ENCODE measurements at regions not wholly inside any gene's neighbourhood (a gene's known extent, or its start where the extent isn't known, plus 50 kb on each side); places are given as distances from the start of the nearest gene placed in this dataset.
"Not testable (repeated sequence)": the region's sequence is repeated elsewhere in the genome, so short reads cannot be mapped to it uniquely, and the experiment has no call there.

- no peak for DNase-seq
- Histone ChIP-seq H3K4me3 (ENCODE audit: low read length) (no peak overlapping the region), H3K27ac (ENCODE audit: low read length) (no peak overlapping the region), H3K9me3 (ENCODE audit: control insufficient read depth, low read length) (no peaks in the 10 kb centered on the region), H3K27me3 (ENCODE audit: control insufficient read depth, insufficient read depth) (no peaks in the 10 kb centered on the region), H3K4me1 (ENCODE audit: control insufficient read depth, insufficient read depth, low read length) (no peaks in the 10 kb centered on the region)
- no peak for ATAC-seq
- intact Hi-C loops (cut with DNase I): no loop called here
- 53% methylated on average over 3 of the region's 3 CpGs for WGBS
Observed at GRCh38 chr3:67064105-67064504, 66.0 kb downstream of the KBTBD8 start.

- Histone ChIP-seq H3K27me3 (ENCODE audit: control insufficient read depth, insufficient read depth) (no peaks in the 10 kb centered on the region), H3K9me3 (ENCODE audit: control insufficient read depth, low read length) (no peaks in the 10 kb centered on the region), H3K27ac (ENCODE audit: low read length) (no peak overlapping the region), H3K4me3 (ENCODE audit: low read length) (no peak overlapping the region), H3K4me1 (ENCODE audit: control insufficient read depth, insufficient read depth, low read length) (no peaks in the 10 kb centered on the region)
- intact Hi-C loops (cut with DNase I): no loop called here
- 77% methylated on average over 4 of the region's 4 CpGs for WGBS
- ATAC-seq (no peak), DNase-seq (no peak)
Observed at GRCh38 chr3:67067251-67067650, 69.1 kb downstream of the KBTBD8 start.

- intact Hi-C loops (cut with DNase I); H3K4me1 ChIP-seq (ENCODE audit: control insufficient read depth, insufficient read depth, low read length); H3K27ac ChIP-seq (ENCODE audit: low read length); DNase-seq; H3K9me3 ChIP-seq (ENCODE audit: control insufficient read depth, low read length); H3K4me3 ChIP-seq (ENCODE audit: low read length); ATAC-seq; H3K27me3 ChIP-seq (ENCODE audit: control insufficient read depth, insufficient read depth): not testable (repeated sequence)
- 92% methylated on average over 2 of the region's 2 CpGs for WGBS
Observed at GRCh38 chr3:67072640-67073039, 74.5 kb downstream of the KBTBD8 start.

- no peaks in the 10 kb centered on the region for H3K4me1 ChIP-seq (ENCODE audit: control insufficient read depth, insufficient read depth, low read length)
- 89% methylated on average over 1 of the region's 1 CpG for WGBS
- H3K4me3 ChIP-seq (ENCODE audit: low read length): no peak overlapping the region
- H3K27ac ChIP-seq (ENCODE audit: low read length): no peak overlapping the region
- intact Hi-C loops (cut with DNase I): no loop called here
- ATAC-seq (no peak), DNase-seq (no peak)
- no peaks in the 10 kb centered on the region for H3K9me3 ChIP-seq (ENCODE audit: control insufficient read depth, low read length)
- no peaks in the 10 kb centered on the region for H3K27me3 ChIP-seq (ENCODE audit: control insufficient read depth, insufficient read depth)
Observed at GRCh38 chr3:67073812-67074211, 75.7 kb downstream of the KBTBD8 start.

GRCh38 chr3:67075295-67075694, 77.2 kb downstream of the KBTBD8 start:
- Histone ChIP-seq H3K27ac (ENCODE audit: low read length) (no peak overlapping the region), H3K27me3 (ENCODE audit: control insufficient read depth, insufficient read depth) (no peaks in the 10 kb centered on the region), H3K4me3 (ENCODE audit: low read length) (no peak overlapping the region), H3K4me1 (ENCODE audit: control insufficient read depth, insufficient read depth, low read length) (no peaks in the 10 kb centered on the region), H3K9me3 (ENCODE audit: control insufficient read depth, low read length) (no peaks in the 10 kb centered on the region)
- 84% methylated on average over 2 of the region's 2 CpGs for WGBS
- intact Hi-C loops (cut with DNase I): no loop called here
- DNase-seq: no peak
- no peak for ATAC-seq

- H3K9me3 ChIP-seq (ENCODE audit: control insufficient read depth, low read length): no peaks in the 10 kb centered on the region
- DNase-seq (no peak), ATAC-seq (no peak)
- no peaks in the 10 kb centered on the region for H3K4me1 ChIP-seq (ENCODE audit: control insufficient read depth, insufficient read depth, low read length)
- no peak overlapping the region for H3K27ac ChIP-seq (ENCODE audit: low read length)
- no peaks in the 10 kb centered on the region for H3K27me3 ChIP-seq (ENCODE audit: control insufficient read depth, insufficient read depth)
- 54% methylated on average over 2 of the region's 2 CpGs for WGBS
- intact Hi-C loops (cut with DNase I): no loop called here
- no peak overlapping the region for H3K4me3 ChIP-seq (ENCODE audit: low read length)
Observed at GRCh38 chr3:67076607-67077006, 78.5 kb downstream of the KBTBD8 start.

- Histone ChIP-seq H3K9me3 (ENCODE audit: control insufficient read depth, low read length) (no peaks in the 10 kb centered on the region), H3K4me1 (ENCODE audit: control insufficient read depth, insufficient read depth, low read length) (no peaks in the 10 kb centered on the region), H3K4me3 (ENCODE audit: low read length) (no peak overlapping the region), H3K27ac (ENCODE audit: low read length) (no peak overlapping the region), H3K27me3 (ENCODE audit: control insufficient read depth, insufficient read depth) (no peaks in the 10 kb centered on the region)
- DNase-seq (no peak), ATAC-seq (no peak)
- intact Hi-C loops (cut with DNase I): no loop called here
Observed at GRCh38 chr3:67077656-67078055, 79.5 kb downstream of the KBTBD8 start.

- intact Hi-C loops (cut with DNase I): no loop called here
- WGBS: 90% methylated on average over 4 of the region's 4 CpGs
- Histone ChIP-seq H3K4me1 (ENCODE audit: control insufficient read depth, insufficient read depth, low read length) (no peaks in the 10 kb centered on the region), H3K27me3 (ENCODE audit: control insufficient read depth, insufficient read depth) (no peaks in the 10 kb centered on the region), H3K4me3 (ENCODE audit: low read length) (no peak overlapping the region), H3K27ac (ENCODE audit: low read length) (no peak overlapping the region), H3K9me3 (ENCODE audit: control insufficient read depth, low read length) (no peaks in the 10 kb centered on the region)
- ATAC-seq (no peak), DNase-seq (no peak)
Observed at GRCh38 chr3:67082533-67083024, 84.5 kb downstream of the KBTBD8 start.

- no peak overlapping the region for H3K27ac ChIP-seq (ENCODE audit: low read length)
- no peaks in the 10 kb centered on the region for H3K4me1 ChIP-seq (ENCODE audit: control insufficient read depth, insufficient read depth, low read length)
- no peaks in the 10 kb centered on the region for H3K9me3 ChIP-seq (ENCODE audit: control insufficient read depth, low read length)
- H3K4me3 ChIP-seq (ENCODE audit: low read length): no peak overlapping the region
- no peak for ATAC-seq
- intact Hi-C loops (cut with DNase I): no loop called here
- 41% methylated on average over 1 of the region's 1 CpG for WGBS
- no peak for DNase-seq
- no peaks in the 10 kb centered on the region for H3K27me3 ChIP-seq (ENCODE audit: control insufficient read depth, insufficient read depth)
Observed at GRCh38 chr3:67083277-67083676, 85.2 kb downstream of the KBTBD8 start.

GRCh38 chr3:67087788-67088187, 89.7 kb downstream of the KBTBD8 start:
- Histone ChIP-seq H3K9me3 (ENCODE audit: control insufficient read depth, low read length) (no peaks in the 10 kb centered on the region), H3K4me3 (ENCODE audit: low read length) (no peak overlapping the region), H3K27ac (ENCODE audit: low read length) (no peak overlapping the region), H3K4me1 (ENCODE audit: control insufficient read depth, insufficient read depth, low read length) (no peaks in the 10 kb centered on the region), H3K27me3 (ENCODE audit: control insufficient read depth, insufficient read depth) (no peaks in the 10 kb centered on the region)
- WGBS: 89% methylated on average over 1 of the region's 1 CpG
- intact Hi-C loops (cut with DNase I): no loop called here
- DNase-seq (no peak), ATAC-seq (no peak)

- intact Hi-C loops (cut with DNase I): no loop called here
- ATAC-seq (no peak), DNase-seq (no peak)
- no peaks in the 10 kb centered on the region for H3K27me3 ChIP-seq (ENCODE audit: control insufficient read depth, insufficient read depth)
- no peak overlapping the region for H3K27ac ChIP-seq (ENCODE audit: low read length)
- no peaks in the 10 kb centered on the region for H3K9me3 ChIP-seq (ENCODE audit: control insufficient read depth, low read length)
- no peaks in the 10 kb centered on the region for H3K4me1 ChIP-seq (ENCODE audit: control insufficient read depth, insufficient read depth, low read length)
- no peak overlapping the region for H3K4me3 ChIP-seq (ENCODE audit: low read length)
Observed at GRCh38 chr3:67090474-67090873, 92.4 kb downstream of the KBTBD8 start.

- 94% methylated on average over 1 of the region's 1 CpG for WGBS
- H3K27ac ChIP-seq (ENCODE audit: low read length): no peak overlapping the region
- intact Hi-C loops (cut with DNase I): no loop called here
- H3K27me3 ChIP-seq (ENCODE audit: control insufficient read depth, insufficient read depth): no peaks in the 10 kb centered on the region
- H3K4me3 ChIP-seq (ENCODE audit: low read length): no peak overlapping the region
- H3K4me1 ChIP-seq (ENCODE audit: control insufficient read depth, insufficient read depth, low read length): no peaks in the 10 kb centered on the region
- ATAC-seq: no peak
- H3K9me3 ChIP-seq (ENCODE audit: control insufficient read depth, low read length): no peaks in the 10 kb centered on the region
- no peak for DNase-seq
Observed at GRCh38 chr3:67093305-67093704, 95.2 kb downstream of the KBTBD8 start.

Measured in right cardiac atrium (tissue), 5 donors.